Thoracic aorta (tissue), 2 donors: ENCODE measurements at regions not wholly inside any gene's neighbourhood (a gene's known extent, or its start where the extent isn't known, plus 50 kb on each side); places are given as distances from the start of the nearest gene placed in this dataset.

Experiments
- ATAC-seq: fragments of 150-250 bp; one replicate; pipeline ENCODE4 v1.8.0; 2017; ENCODE audit warnings: low read depth; ENCODE audit not compliant: insufficient number of reproducible peaks, low FRiP score
- DNase-seq: peaks from one replicate; pipeline ENCODE4 v3.0.0-alpha.2; 2020; ENCODE audit warnings: low spot score
- H3K27ac ChIP-seq, 2 donors: fragments of 200-600 bp; sonication (generic); 1 replicate in 1 of 2; 2 replicates in 1 of 2; pipeline ENCODE4 v1.5.1; 2016; ENCODE audit warnings: mild to moderate bottlenecking in 2 of 2, moderate library complexity in 2 of 2
- H3K27me3 ChIP-seq: fragments of 200-600 bp; sonication (generic); replicated peaks from 2 replicates; pipeline ENCODE4 v1.6.0; 2016; ENCODE audit warnings: mild to moderate bottlenecking; ENCODE audit not compliant: insufficient read depth
- H3K36me3 ChIP-seq: fragments of 200-600 bp; sonication (generic); one replicate; pipeline ENCODE4 v1.5.1; 2016
- H3K4me1 ChIP-seq, 2 donors: fragments of 200-600 bp; sonication (generic); 1 replicate in 1 of 2; 2 replicates in 1 of 2; pipeline versions ENCODE4 v1.5.1 to v1.6.0; 2016; ENCODE audit warnings: low read depth in 2 of 2, mild to moderate bottlenecking in 1 of 2; ENCODE audit not compliant: control insufficient read depth in 1 of 2
- H3K4me3 ChIP-seq: fragments of 200-600 bp; sonication (generic); 2 replicates; pipeline ENCODE4 v1.5.1; 2016; ENCODE audit warnings: mild to moderate bottlenecking
- H3K9me3 ChIP-seq: fragments of 200-600 bp; sonication (generic); 2 replicates; pipeline ENCODE4 v1.5.1; 2016
- TF ChIP-seq, protein P1 (sequence below): fragments of 200-600 bp; sonication (generic); IDR thresholded peaks from one replicate; pipeline ENCODE4 v1.5.1; 2019; ENCODE audit warnings: antibody characterized with exemption

DNA sequence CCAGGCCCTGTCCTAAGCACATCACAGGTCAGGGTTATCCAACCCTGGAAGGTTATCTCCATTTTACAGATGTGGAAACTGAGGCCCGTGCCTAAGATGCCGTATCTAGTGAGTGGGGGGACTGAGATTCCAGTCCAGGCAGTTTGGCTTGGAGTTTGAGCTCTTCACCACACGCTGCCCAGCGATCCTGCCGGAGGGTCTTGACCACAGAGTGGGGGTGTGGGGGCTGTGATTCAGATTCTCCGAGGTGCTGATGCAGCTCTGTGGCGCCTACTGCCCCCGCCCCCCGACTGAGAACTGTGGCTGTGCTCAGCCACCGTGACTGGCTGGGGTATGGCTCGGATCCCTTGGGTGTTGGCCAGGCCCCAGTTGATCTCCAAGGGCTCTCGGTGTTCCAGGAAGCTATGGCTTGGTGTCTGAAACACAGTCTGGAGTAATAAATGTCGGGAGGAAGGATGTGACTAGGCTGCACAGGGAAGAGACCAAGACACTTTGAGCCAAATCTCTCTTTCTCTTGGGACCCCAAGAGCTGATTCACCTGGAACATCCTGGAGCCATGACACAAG is 60.6 kb upstream of the RASD2 start:
- TF ChIP-seq, protein P1, sequence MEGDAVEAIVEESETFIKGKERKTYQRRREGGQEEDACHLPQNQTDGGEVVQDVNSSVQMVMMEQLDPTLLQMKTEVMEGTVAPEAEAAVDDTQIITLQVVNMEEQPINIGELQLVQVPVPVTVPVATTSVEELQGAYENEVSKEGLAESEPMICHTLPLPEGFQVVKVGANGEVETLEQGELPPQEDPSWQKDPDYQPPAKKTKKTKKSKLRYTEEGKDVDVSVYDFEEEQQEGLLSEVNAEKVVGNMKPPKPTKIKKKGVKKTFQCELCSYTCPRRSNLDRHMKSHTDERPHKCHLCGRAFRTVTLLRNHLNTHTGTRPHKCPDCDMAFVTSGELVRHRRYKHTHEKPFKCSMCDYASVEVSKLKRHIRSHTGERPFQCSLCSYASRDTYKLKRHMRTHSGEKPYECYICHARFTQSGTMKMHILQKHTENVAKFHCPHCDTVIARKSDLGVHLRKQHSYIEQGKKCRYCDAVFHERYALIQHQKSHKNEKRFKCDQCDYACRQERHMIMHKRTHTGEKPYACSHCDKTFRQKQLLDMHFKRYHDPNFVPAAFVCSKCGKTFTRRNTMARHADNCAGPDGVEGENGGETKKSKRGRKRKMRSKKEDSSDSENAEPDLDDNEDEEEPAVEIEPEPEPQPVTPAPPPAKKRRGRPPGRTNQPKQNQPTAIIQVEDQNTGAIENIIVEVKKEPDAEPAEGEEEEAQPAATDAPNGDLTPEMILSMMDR = no peak
- Histone ChIP-seq H3K27ac (peak overlapping the region in 1 of 2 donors; percentile 46), H3K36me3 (no peaks in the 10 kb centered on the region), H3K4me3 (no peak overlapping the region), H3K9me3 (no peaks in the 10 kb centered on the region), H3K27me3 (no peaks in the 10 kb centered on the region), H3K4me1 (peaks cover 10 to 29% of the 10 kb centered on the region in 2 donors)
- ATAC-seq (no peak), DNase-seq (peak; percentile 11)

- no peak for DNase-seq
- ATAC-seq = no peak
- Histone ChIP-seq H3K36me3 (no peaks in the 10 kb centered on the region), H3K4me1 (peaks cover 10 to 29% of the 10 kb centered on the region in 2 donors), H3K4me3 (no peak overlapping the region), H3K27ac (peak overlapping the region in 1 of 2 donors; percentile 46), H3K9me3 (no peaks in the 10 kb centered on the region), H3K27me3 (no peaks in the 10 kb centered on the region)
- TF ChIP-seq, protein P1 = no peak
Observed at GRCh38 chr22:35480627-35481550, 59.7 kb upstream of the RASD2 start.

DNA sequence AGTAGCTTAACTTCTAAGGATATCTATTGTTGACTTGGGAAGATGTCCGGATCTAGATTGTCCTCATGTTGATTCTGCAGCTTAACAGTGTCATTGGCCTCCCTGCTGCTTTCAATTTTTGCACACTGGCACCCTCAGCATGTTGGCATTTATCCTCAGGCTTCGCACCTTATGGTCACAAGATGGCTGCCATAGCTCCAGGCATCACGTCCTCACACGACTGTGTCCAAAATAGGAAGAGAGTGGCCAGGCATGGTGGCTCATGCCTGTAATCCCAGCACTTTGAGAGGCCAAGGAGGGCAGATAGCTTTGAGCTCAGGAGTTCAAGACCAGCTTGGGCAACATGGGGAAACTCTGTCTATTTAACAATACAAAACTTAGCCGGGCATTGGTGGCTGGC is 58.3 kb upstream of the RASD2 start:
- no peak for DNase-seq
- Histone ChIP-seq H3K27me3 (no peaks in the 10 kb centered on the region), H3K9me3 (no peaks in the 10 kb centered on the region), H3K36me3 (no peaks in the 10 kb centered on the region), H3K4me1 (peaks cover 10 to 29% of the 10 kb centered on the region in 2 donors), H3K27ac (no peak overlapping the region), H3K4me3 (no peak overlapping the region)
- no peak for ATAC-seq
- TF ChIP-seq, protein P1 = no peak

GRCh38 chr22:35482974-35483373 is 57.7 kb upstream of the RASD2 start:
- H3K36me3 ChIP-seq = no peaks in the 10 kb centered on the region
- no peaks in the 10 kb centered on the region for H3K27me3 ChIP-seq
- H3K4me3 ChIP-seq = no peak overlapping the region
- DNase-seq (no peak), ATAC-seq (no peak)
- peaks cover 9 to 28% of the 10 kb centered on the region in 2 donors for H3K4me1 ChIP-seq
- H3K9me3 ChIP-seq = no peaks in the 10 kb centered on the region
- no peak overlapping the region for H3K27ac ChIP-seq
- TF ChIP-seq, protein P1 = no peak

DNA sequence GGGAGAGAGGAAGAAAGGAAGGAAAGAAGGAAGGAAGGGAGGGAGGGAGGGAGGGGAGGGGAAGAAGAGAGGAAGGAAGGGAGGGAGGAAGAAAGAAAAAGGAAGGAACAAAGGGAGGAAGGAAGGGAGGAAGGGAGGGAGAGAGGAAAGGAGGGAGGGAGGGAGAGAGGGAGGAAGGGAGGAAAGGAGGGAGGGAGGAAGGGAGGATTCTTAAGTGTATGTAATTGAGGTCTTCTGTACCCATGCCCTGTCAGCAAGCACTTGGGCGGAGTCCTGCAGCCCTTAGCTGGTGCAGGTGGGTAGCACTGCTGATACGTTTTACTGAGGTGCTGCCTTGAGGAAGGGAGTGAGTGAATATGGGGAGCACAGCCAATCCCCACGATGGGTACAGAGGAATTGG is 56.9 kb upstream of the RASD2 start:
- no peaks in the 10 kb centered on the region for H3K9me3 ChIP-seq
- no peaks in the 10 kb centered on the region for H3K36me3 ChIP-seq
- DNase-seq (no peak), ATAC-seq (no peak)
- no peak overlapping the region for H3K27ac ChIP-seq
- peaks cover 6 to 21% of the 10 kb centered on the region in 2 donors for H3K4me1 ChIP-seq
- TF ChIP-seq, protein P1 = no peak
- H3K27me3 ChIP-seq = no peaks in the 10 kb centered on the region
- no peak overlapping the region for H3K4me3 ChIP-seq
